ENCODE measurements at regions not wholly inside any gene's neighbourhood (a gene's known extent, or its start where the extent isn't known, plus 50 kb on each side); places are given as distances from the start of the nearest gene placed in this dataset.

- H3K27ac ChIP-seq = no peak overlapping the region
- Mint-ChIP-seq H3K4me1 (no peaks in the 10 kb centered on the region), H3K36me3 (no peaks in the 10 kb centered on the region), H3K27ac (no peak overlapping the region), H3K27me3 (ENCODE audit: insufficient read depth, low read depth) (no peaks in the 10 kb centered on the region), H3K9me3 (no peaks in the 10 kb centered on the region), H3K4me3 (no peak overlapping the region)
- no peak overlapping the region for H3K9ac ChIP-seq
- no peaks in the 10 kb centered on the region for H3K9me3 ChIP-seq (ENCODE audit: low read depth)
- no peaks in the 10 kb centered on the region for H3F3A ChIP-seq (ENCODE audit: low read depth)
- H3K4me1 ChIP-seq = no peaks in the 10 kb centered on the region
- TF ChIP-seq EZH2phosphoT487 (IDR thresholded peaks at IDR 0.05) (no peak), EZH2 (IDR thresholded peaks at IDR 0.05) (no peak), CTCF (IDR thresholded peaks at IDR 0.05) (no peak)
- no peak for DNase-seq (ENCODE audit: low spot score)
- H3K79me2 ChIP-seq (ENCODE audit: low read depth) = no peaks in the 10 kb centered on the region
- H4K20me1 ChIP-seq (ENCODE audit: low read depth) = no peaks in the 10 kb centered on the region
- no peaks in the 10 kb centered on the region for H3K36me3 ChIP-seq
- no peak overlapping the region for H3K4me3 ChIP-seq
- H3K4me2 ChIP-seq = no peak overlapping the region
- no peaks in the 10 kb centered on the region for H3K27me3 ChIP-seq
- no peak overlapping the region for H2AFZ ChIP-seq (replicated peaks)
These were observed 176.1 kb downstream of the ISL1 start for GRCh38 chr5:51559339-51559738.

GRCh38 chr5:51559921-51560658 lies 176.8 kb downstream of the ISL1 start:
- no peak overlapping the region for H3K4me2 ChIP-seq
- Mint-ChIP-seq H3K4me1 (no peaks in the 10 kb centered on the region), H3K27ac (no peak overlapping the region), H3K9me3 (no peaks in the 10 kb centered on the region), H3K36me3 (no peaks in the 10 kb centered on the region), H3K27me3 (ENCODE audit: insufficient read depth, low read depth) (no peaks in the 10 kb centered on the region), H3K4me3 (no peak overlapping the region)
- H4K20me1 ChIP-seq (ENCODE audit: low read depth) = no peaks in the 10 kb centered on the region
- no peak overlapping the region for H2AFZ ChIP-seq (replicated peaks)
- no peaks in the 10 kb centered on the region for H3K27me3 ChIP-seq
- no peaks in the 10 kb centered on the region for H3K79me2 ChIP-seq (ENCODE audit: low read depth)
- H3K9me3 ChIP-seq (ENCODE audit: low read depth) = no peaks in the 10 kb centered on the region
- H3F3A ChIP-seq (ENCODE audit: low read depth) = no peaks in the 10 kb centered on the region
- H3K27ac ChIP-seq = no peak overlapping the region
- TF ChIP-seq EZH2phosphoT487 (IDR thresholded peaks at IDR 0.05) (no peak), CTCF (IDR thresholded peaks at IDR 0.05) (no peak), EZH2 (IDR thresholded peaks at IDR 0.05) (no peak)
- H3K9ac ChIP-seq = no peak overlapping the region
- H3K4me1 ChIP-seq = no peaks in the 10 kb centered on the region
- no peak overlapping the region for H3K4me3 ChIP-seq
- H3K36me3 ChIP-seq = no peaks in the 10 kb centered on the region
- no peak for DNase-seq (ENCODE audit: low spot score)

GRCh38 chr5:51566953-51567352 lies 183.7 kb downstream of the ISL1 start:
- H3K36me3 Mint-ChIP-seq = no peaks in the 10 kb centered on the region

More at GRCh38 chr5:51566953-51567352, 183.7 kb downstream of the ISL1 start:
- no peaks in the 10 kb centered on the region for H3K36me3 ChIP-seq
- H3K4me1 Mint-ChIP-seq = no peaks in the 10 kb centered on the region
- no peak overlapping the region for H3K27ac ChIP-seq
- H3K4me3 Mint-ChIP-seq = no peak overlapping the region
- no peaks in the 10 kb centered on the region for H3K79me2 ChIP-seq (ENCODE audit: low read depth)
- H3K4me2 ChIP-seq = no peak overlapping the region
- H3K27me3 Mint-ChIP-seq (ENCODE audit: insufficient read depth, low read depth) = no peaks in the 10 kb centered on the region
- H3K9ac ChIP-seq = no peak overlapping the region
- H3K27me3 ChIP-seq = no peaks in the 10 kb centered on the region
- no peaks in the 10 kb centered on the region for H3F3A ChIP-seq (ENCODE audit: low read depth)
- no peaks in the 10 kb centered on the region for H4K20me1 ChIP-seq (ENCODE audit: low read depth)
- no peak overlapping the region for H3K4me3 ChIP-seq
- H3K4me1 ChIP-seq = no peaks in the 10 kb centered on the region
- no peaks in the 10 kb centered on the region for H3K9me3 Mint-ChIP-seq
- no peak for DNase-seq (ENCODE audit: low spot score)
- TF ChIP-seq CTCF (IDR thresholded peaks at IDR 0.05) (no peak), EZH2phosphoT487 (IDR thresholded peaks at IDR 0.05) (no peak), EZH2 (IDR thresholded peaks at IDR 0.05) (no peak)
- H3K9me3 ChIP-seq (ENCODE audit: low read depth) = no peaks in the 10 kb centered on the region
- H3K27ac Mint-ChIP-seq = no peak overlapping the region
- no peak overlapping the region for H2AFZ ChIP-seq (replicated peaks)
